ENCODE measurements at regions not wholly inside any gene's neighbourhood (a gene's known extent, or its start where the extent isn't known, plus 50 kb on each side); places are given as distances from the start of the nearest gene placed in this dataset.

DNA sequence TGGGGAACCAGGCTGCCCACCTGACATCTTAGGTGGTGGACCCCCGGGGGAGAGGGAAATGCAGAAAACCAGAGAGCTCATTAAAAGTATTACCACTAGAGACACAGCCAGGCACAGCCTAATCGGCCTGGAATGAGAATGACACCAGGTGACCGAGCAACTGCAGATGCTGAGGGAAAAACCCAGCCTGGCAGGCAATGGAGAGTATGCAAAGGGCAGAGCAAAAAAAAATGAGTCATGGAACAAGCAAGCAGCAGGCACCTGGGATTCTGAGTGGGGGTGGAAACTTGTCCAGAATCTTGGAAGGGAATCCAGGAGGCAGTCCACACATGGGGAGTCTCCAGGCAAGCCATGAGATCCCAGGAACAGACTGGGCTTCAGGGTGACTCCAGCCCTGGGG is 183.7 kb upstream of the LRRN1 start:
- Histone ChIP-seq H2BK5ac (ENCODE audit: low read depth, low read length, poor library complexity) (no peak overlapping the region), H3K14ac (ENCODE audit: low read length) (no peak overlapping the region), H3K4me2 (ENCODE audit: low read length) (no peak overlapping the region), H3K79me2 (ENCODE audit: control insufficient read depth, insufficient read depth, low read length, poor library complexity) (no peaks in the 10 kb centered on the region), H3K36me3 (ENCODE audit: control insufficient read depth in 1 of 2, insufficient read depth in 2 of 2, low read length in 2 of 2) (no peaks in the 10 kb centered on the region), H3K4me3 (ENCODE audit: low read depth, low read length) (no peak overlapping the region), H4K12ac (ENCODE audit: low read depth, low read length) (no peak overlapping the region), H3K18ac (ENCODE audit: low read length) (no peak overlapping the region), H3K27me3 (ENCODE audit: insufficient read depth, low read length) (no peaks in the 10 kb centered on the region), H3K23ac (ENCODE audit: low read length) (no peak overlapping the region), H3K9me3 (ENCODE audit: insufficient read depth, low read depth, low read length) (no peaks in the 10 kb centered on the region), H3K4ac (ENCODE audit: low read depth, low read length) (no peak overlapping the region), H3K27ac (ENCODE audit: low read depth, low read length) (no peak overlapping the region), H3K79me1 (ENCODE audit: low read length) (peaks cover 2% of the 10 kb centered on the region), H4K8ac (ENCODE audit: low read depth, low read length) (no peak overlapping the region), H3K9ac (ENCODE audit: low read length) (no peak overlapping the region), H3K4me1 (ENCODE audit: control insufficient read depth in 1 of 2, insufficient read depth in 2 of 2, low read length in 2 of 2) (peaks cover 3 to 6% of the 10 kb centered on the region in 2 experiments), H4K91ac (ENCODE audit: low read depth, low read length) (no peak overlapping the region), H2AK5ac (ENCODE audit: low read length) (no peak overlapping the region), H2BK120ac (ENCODE audit: insufficient read depth, low read length, poor library complexity) (no peak overlapping the region), H2BK12ac (ENCODE audit: low read length) (no peak overlapping the region), H2AFZ (ENCODE audit: insufficient read depth, low read length, poor library complexity) (no peak overlapping the region)
- WGBS (ENCODE audit: extremely low coverage, insufficient coverage, insufficient read length), result no CpG with 5 or more reads among the region's 3 CpGs
- peak; percentile 14 to 49 for DNase-seq

DNA sequence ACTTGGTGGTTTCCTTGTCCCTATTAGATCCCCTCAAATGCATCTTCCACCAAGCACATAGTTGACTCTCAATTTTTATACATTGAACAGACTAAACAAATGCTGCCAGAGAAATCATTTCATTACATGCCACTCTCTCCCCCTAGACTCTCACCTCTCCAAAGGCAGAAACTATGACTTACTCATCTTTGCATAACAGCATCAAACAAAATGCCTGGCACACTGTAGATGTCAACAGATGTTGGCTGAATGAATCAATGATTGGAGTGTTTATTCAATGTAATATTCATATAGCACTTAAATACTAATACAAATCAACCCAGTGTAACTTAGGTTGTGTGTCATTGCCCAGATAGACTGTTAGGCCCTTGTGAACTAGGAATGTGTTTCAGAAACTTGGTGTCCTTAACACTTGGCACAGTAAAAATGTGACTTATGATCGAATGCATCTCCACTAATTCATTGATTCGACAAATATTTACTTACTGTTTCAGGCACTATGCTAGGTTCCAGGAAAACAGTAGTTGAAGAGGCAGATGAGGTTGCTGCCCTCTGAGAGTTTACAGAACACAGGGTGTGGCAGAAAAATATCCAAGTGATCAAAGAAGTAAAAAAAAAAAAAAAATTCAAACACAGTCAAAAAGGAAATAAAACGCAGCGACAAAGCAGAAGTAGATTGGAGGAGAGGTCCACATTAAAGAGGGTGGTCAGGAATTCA is 188.5 kb upstream of the LRRN1 start:
- Histone ChIP-seq H3K36me3 (ENCODE audit: control insufficient read depth in 1 of 2, insufficient read depth in 2 of 2, low read length in 2 of 2) (no peaks in the 10 kb centered on the region), H2AK5ac (ENCODE audit: low read length) (no peak overlapping the region), H3K27me3 (ENCODE audit: insufficient read depth, low read length) (no peaks in the 10 kb centered on the region), H2BK12ac (ENCODE audit: low read length) (no peak overlapping the region), H3K14ac (ENCODE audit: low read length) (no peak overlapping the region), H3K9me3 (ENCODE audit: insufficient read depth, low read depth, low read length) (no peaks in the 10 kb centered on the region), H3K18ac (ENCODE audit: low read length) (no peak overlapping the region), H3K4me1 (ENCODE audit: control insufficient read depth in 1 of 2, insufficient read depth in 2 of 2, low read length in 2 of 2) (peaks cover 2 to 4% of the 10 kb centered on the region in 2 experiments), H3K4me2 (ENCODE audit: low read length) (no peak overlapping the region), H3K27ac (ENCODE audit: low read depth, low read length) (no peak overlapping the region), H2AFZ (ENCODE audit: insufficient read depth, low read length, poor library complexity) (no peak overlapping the region), H3K9ac (ENCODE audit: low read length) (no peak overlapping the region), H3K4me3 (ENCODE audit: low read depth, low read length) (no peak overlapping the region), H3K23ac (ENCODE audit: low read length) (no peak overlapping the region), H4K12ac (ENCODE audit: low read depth, low read length) (no peak overlapping the region), H3K4ac (ENCODE audit: low read depth, low read length) (no peak overlapping the region), H2BK120ac (ENCODE audit: insufficient read depth, low read length, poor library complexity) (no peak overlapping the region), H3K79me2 (ENCODE audit: control insufficient read depth, insufficient read depth, low read length, poor library complexity) (no peaks in the 10 kb centered on the region), H2BK5ac (ENCODE audit: low read depth, low read length, poor library complexity) (no peak overlapping the region), H3K79me1 (ENCODE audit: low read length) (peaks cover 2% of the 10 kb centered on the region), H4K8ac (ENCODE audit: low read depth, low read length) (no peak overlapping the region), H4K91ac (ENCODE audit: low read depth, low read length) (no peak overlapping the region)
- no peak for DNase-seq
- WGBS (ENCODE audit: extremely low coverage, insufficient coverage, insufficient read length), result no CpG with 5 or more reads among the region's 4 CpGs

DNA sequence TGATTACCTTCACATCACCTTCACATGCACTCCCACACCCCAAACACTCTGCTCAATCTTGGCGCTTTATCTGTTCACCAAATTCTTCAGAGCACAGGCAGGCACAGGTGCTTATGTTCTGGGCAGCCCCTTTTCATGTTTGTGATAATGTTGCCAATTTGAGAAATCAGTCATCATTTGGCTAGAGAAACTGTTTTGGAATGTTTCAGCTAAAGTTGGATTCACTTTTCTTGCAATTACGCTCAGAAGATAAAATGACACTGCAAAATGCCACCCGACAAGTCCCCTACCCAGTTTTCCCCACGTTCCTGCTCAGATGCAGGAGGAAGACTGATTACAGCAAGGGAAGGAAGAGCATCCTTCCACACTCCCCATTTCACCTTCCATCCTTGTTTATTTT is 192.9 kb upstream of the LRRN1 start:
- no peak overlapping the region for H3K23ac ChIP-seq (ENCODE audit: low read length)
- DNase-seq, result no peak
- no peak overlapping the region for H2BK120ac ChIP-seq (ENCODE audit: insufficient read depth, low read length, poor library complexity)
- H3K4ac ChIP-seq (ENCODE audit: low read depth, low read length), result no peak overlapping the region
- no peak overlapping the region for H2AFZ ChIP-seq (ENCODE audit: insufficient read depth, low read length, poor library complexity)
- no peak overlapping the region for H4K12ac ChIP-seq (ENCODE audit: low read depth, low read length)
- no peaks in the 10 kb centered on the region for H3K27me3 ChIP-seq (ENCODE audit: insufficient read depth, low read length)
- no peak overlapping the region for H3K4me3 ChIP-seq (ENCODE audit: low read depth, low read length)
- no peaks in the 10 kb centered on the region for H3K79me2 ChIP-seq (ENCODE audit: control insufficient read depth, insufficient read depth, low read length, poor library complexity)
- H3K27ac ChIP-seq (ENCODE audit: low read depth, low read length), result no peak overlapping the region
- H4K8ac ChIP-seq (ENCODE audit: low read depth, low read length), result no peak overlapping the region
- no peaks in the 10 kb centered on the region for H3K36me3 ChIP-seq (ENCODE audit: control insufficient read depth in 1 of 2, insufficient read depth in 2 of 2, low read length in 2 of 2)
- no peak overlapping the region for H3K18ac ChIP-seq (ENCODE audit: low read length)
- no peak overlapping the region for H2BK12ac ChIP-seq (ENCODE audit: low read length)
- no peak overlapping the region for H3K4me2 ChIP-seq (ENCODE audit: low read length)
- peaks cover 2% of the 10 kb centered on the region for H3K79me1 ChIP-seq (ENCODE audit: low read length)
- no CpG with 5 or more reads among the region's 4 CpGs for WGBS (ENCODE audit: extremely low coverage, insufficient coverage, insufficient read length)
- H3K4me1 ChIP-seq (ENCODE audit: control insufficient read depth in 1 of 2, insufficient read depth in 2 of 2, low read length in 2 of 2), result peaks cover 0 to 4% of the 10 kb centered on the region in 2 experiments
- H2AK5ac ChIP-seq (ENCODE audit: low read length), result no peak overlapping the region
- no peak overlapping the region for H3K14ac ChIP-seq (ENCODE audit: low read length)
- no peak overlapping the region for H4K91ac ChIP-seq (ENCODE audit: low read depth, low read length)
- no peak overlapping the region for H3K9ac ChIP-seq (ENCODE audit: low read length)
- H3K9me3 ChIP-seq (ENCODE audit: insufficient read depth, low read depth, low read length), result no peaks in the 10 kb centered on the region
- no peak overlapping the region for H2BK5ac ChIP-seq (ENCODE audit: low read depth, low read length, poor library complexity)

DNA sequence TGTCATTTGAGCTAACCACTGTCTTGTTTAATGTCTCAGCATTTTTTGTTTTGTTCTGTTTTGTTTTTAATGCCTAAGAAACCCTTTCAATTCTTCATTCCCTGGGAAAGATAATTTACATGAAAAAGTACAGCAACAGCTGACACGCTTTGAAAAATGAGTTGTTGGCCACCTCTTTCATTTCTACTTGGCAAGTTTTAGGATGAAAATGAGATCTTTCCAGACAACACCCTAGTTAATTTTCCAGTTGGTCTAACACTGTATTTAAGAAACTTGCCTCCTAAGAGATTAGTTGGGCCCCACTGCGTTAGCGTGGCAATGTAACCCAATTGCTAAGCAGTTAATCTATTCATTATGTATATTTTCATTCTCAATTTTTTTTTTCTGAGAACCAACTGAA is 194.0 kb upstream of the LRRN1 start:
- Histone ChIP-seq H3K9ac (ENCODE audit: low read length) (no peak overlapping the region), H3K79me2 (ENCODE audit: control insufficient read depth, insufficient read depth, low read length, poor library complexity) (no peaks in the 10 kb centered on the region)
- no CpG with 5 or more reads among the region's 3 CpGs for WGBS (ENCODE audit: extremely low coverage, insufficient coverage, insufficient read length)

More for the DNA sequence above, 194.0 kb upstream of the LRRN1 start:
- no peak overlapping the region for H3K14ac ChIP-seq (ENCODE audit: low read length)
- no peak overlapping the region for H4K91ac ChIP-seq (ENCODE audit: low read depth, low read length)
- H3K4me3 ChIP-seq (ENCODE audit: low read depth, low read length), result no peak overlapping the region
- H3K79me1 ChIP-seq (ENCODE audit: low read length), result peaks cover 2% of the 10 kb centered on the region
- no peak for DNase-seq
- H2BK120ac ChIP-seq (ENCODE audit: insufficient read depth, low read length, poor library complexity), result no peak overlapping the region
- H2AFZ ChIP-seq (ENCODE audit: insufficient read depth, low read length, poor library complexity), result no peak overlapping the region
- H3K4me2 ChIP-seq (ENCODE audit: low read length), result no peak overlapping the region
- H4K8ac ChIP-seq (ENCODE audit: low read depth, low read length), result no peak overlapping the region
- no peak overlapping the region for H3K4ac ChIP-seq (ENCODE audit: low read depth, low read length)
- no peak overlapping the region for H2AK5ac ChIP-seq (ENCODE audit: low read length)
- no peak overlapping the region for H2BK5ac ChIP-seq (ENCODE audit: low read depth, low read length, poor library complexity)
- H3K18ac ChIP-seq (ENCODE audit: low read length), result no peak overlapping the region
- H3K9me3 ChIP-seq (ENCODE audit: insufficient read depth, low read depth, low read length), result no peaks in the 10 kb centered on the region
- H4K12ac ChIP-seq (ENCODE audit: low read depth, low read length), result no peak overlapping the region
- no peaks in the 10 kb centered on the region for H3K36me3 ChIP-seq (ENCODE audit: control insufficient read depth in 1 of 2, insufficient read depth in 2 of 2, low read length in 2 of 2)
- H3K27me3 ChIP-seq (ENCODE audit: insufficient read depth, low read length), result no peaks in the 10 kb centered on the region
- H3K23ac ChIP-seq (ENCODE audit: low read length), result no peak overlapping the region
- peaks cover 4 to 6% of the 10 kb centered on the region in 2 experiments for H3K4me1 ChIP-seq (ENCODE audit: control insufficient read depth in 1 of 2, insufficient read depth in 2 of 2, low read length in 2 of 2)
- H3K27ac ChIP-seq (ENCODE audit: low read depth, low read length), result no peak overlapping the region
- H2BK12ac ChIP-seq (ENCODE audit: low read length), result no peak overlapping the region

All from trophoblast cell (in vitro differentiated cells and primary cell).